ENCODE measurements at regions not wholly inside any gene's neighbourhood (a gene's known extent, or its start where the extent isn't known, plus 50 kb on each side); places are given as distances from the start of the nearest gene placed in this dataset.

DNA sequence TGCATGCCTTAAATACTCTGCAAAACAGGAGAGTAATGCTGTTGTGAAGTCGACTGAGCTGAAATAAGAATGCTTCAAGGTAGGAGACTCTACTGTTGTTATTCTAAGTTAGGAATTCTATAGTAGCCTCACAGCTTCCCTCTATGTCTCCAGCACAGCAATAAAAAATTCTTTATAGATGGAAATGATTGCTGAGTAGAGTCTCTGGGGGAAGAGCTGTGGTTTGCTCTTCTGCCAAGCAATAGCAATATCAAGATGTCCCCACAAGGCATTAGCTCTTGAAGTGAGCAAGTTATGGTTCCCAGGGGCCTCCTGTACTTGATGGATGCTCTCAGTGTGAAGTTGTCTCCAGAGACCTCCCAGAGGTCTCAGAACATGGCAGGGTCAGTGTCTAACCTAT is 880.6 kb upstream of the FRG1 start:
- TF ChIP-seq, protein P1, sequence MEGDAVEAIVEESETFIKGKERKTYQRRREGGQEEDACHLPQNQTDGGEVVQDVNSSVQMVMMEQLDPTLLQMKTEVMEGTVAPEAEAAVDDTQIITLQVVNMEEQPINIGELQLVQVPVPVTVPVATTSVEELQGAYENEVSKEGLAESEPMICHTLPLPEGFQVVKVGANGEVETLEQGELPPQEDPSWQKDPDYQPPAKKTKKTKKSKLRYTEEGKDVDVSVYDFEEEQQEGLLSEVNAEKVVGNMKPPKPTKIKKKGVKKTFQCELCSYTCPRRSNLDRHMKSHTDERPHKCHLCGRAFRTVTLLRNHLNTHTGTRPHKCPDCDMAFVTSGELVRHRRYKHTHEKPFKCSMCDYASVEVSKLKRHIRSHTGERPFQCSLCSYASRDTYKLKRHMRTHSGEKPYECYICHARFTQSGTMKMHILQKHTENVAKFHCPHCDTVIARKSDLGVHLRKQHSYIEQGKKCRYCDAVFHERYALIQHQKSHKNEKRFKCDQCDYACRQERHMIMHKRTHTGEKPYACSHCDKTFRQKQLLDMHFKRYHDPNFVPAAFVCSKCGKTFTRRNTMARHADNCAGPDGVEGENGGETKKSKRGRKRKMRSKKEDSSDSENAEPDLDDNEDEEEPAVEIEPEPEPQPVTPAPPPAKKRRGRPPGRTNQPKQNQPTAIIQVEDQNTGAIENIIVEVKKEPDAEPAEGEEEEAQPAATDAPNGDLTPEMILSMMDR (IDR thresholded peaks at IDR 0.05; ENCODE audit: unreplicated experiment): no peak
- Mint-ChIP-seq H3K4me1 (no peaks in the 10 kb centered on the region), H3K27ac (no peak overlapping the region), H3K27me3 (ENCODE audit: low read depth) (no peaks in the 10 kb centered on the region), H3K36me3 (peaks cover 5% of the 10 kb centered on the region), H3K9me3 (peaks cover 18% of the 10 kb centered on the region), H3K4me3 (no peak overlapping the region)
- DNase-seq (ENCODE audit: low spot score in 2 of 2, unreplicated experiment in 2 of 2): no peak

DNA sequence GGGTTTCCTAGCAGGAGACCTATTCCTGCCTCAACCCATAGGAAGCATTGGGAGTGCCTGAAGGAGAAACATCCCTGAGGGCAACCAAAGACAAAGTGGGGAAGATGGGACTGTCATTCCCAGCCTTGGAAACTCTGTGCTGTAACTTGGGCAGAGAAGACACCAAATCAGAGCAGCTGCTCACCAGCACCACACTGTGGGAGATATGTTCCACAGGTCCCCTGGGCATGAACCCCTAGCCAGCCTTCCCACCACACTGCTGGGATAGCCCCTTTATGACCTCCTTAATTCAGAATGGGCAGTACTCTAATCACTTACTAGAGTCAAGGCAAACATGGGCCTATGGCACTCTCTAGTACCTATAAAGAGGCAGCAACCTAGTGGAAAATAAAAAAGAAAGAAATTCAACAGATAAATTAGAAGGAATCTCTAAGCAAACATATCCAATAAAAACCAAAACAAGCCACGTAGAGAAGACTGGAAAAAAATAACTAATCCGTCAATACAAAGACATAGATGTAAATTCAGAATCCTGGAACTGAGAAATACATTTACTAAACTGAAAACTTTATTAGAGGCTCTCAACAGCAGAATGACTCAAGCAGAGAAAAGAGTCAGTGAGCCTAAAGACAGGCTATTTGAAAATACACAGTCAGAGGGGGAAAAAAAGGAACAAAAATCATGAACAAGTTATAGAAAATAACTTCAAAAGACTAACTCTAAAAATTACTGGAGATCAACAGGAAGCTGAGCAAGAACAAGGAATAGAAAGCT is 878.4 kb upstream of the FRG1 start:
- no peak overlapping the region for H3K4me3 Mint-ChIP-seq
- peaks cover 2% of the 10 kb centered on the region for H3K27me3 Mint-ChIP-seq (ENCODE audit: low read depth)
- peaks cover 18% of the 10 kb centered on the region for H3K9me3 Mint-ChIP-seq
- peaks cover 5% of the 10 kb centered on the region for H3K36me3 Mint-ChIP-seq
- H3K4me1 Mint-ChIP-seq: no peaks in the 10 kb centered on the region
- no peak overlapping the region for H3K27ac Mint-ChIP-seq
- TF ChIP-seq, protein P1 (IDR thresholded peaks at IDR 0.05; ENCODE audit: unreplicated experiment): no peak
- DNase-seq (ENCODE audit: low spot score in 2 of 2, unreplicated experiment in 2 of 2): no peak

DNA sequence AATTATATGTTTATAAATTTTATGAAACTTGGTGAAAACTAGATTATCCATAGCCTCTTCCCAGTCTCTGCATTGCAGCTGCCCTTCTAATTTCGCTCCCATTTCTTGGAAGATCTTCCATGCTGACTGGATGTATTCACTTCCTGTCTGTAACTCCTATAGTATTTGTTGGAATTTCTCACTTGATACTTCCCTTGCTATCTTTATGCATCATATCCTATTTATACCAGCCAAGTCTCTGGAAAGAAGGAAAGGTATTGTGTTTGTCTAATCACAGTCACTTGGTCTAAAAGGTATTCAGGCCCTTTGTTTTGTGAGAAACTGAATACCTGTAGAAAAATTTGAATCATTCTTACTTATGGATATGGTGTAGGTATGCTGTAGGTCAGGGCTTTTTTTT is 870.9 kb upstream of the FRG1 start:
- peaks cover 3% of the 10 kb centered on the region for H3K4me1 Mint-ChIP-seq
- no peaks in the 10 kb centered on the region for H3K36me3 Mint-ChIP-seq
- no peak overlapping the region for H3K27ac Mint-ChIP-seq
- DNase-seq (ENCODE audit: low spot score in 2 of 2, unreplicated experiment in 2 of 2): no peak
- TF ChIP-seq, protein P1 (IDR thresholded peaks at IDR 0.05; ENCODE audit: unreplicated experiment): no peak
- no peak overlapping the region for H3K4me3 Mint-ChIP-seq
- peaks cover under 1% of the 10 kb centered on the region for H3K9me3 Mint-ChIP-seq
- H3K27me3 Mint-ChIP-seq (ENCODE audit: low read depth): peaks cover 2% of the 10 kb centered on the region

DNA sequence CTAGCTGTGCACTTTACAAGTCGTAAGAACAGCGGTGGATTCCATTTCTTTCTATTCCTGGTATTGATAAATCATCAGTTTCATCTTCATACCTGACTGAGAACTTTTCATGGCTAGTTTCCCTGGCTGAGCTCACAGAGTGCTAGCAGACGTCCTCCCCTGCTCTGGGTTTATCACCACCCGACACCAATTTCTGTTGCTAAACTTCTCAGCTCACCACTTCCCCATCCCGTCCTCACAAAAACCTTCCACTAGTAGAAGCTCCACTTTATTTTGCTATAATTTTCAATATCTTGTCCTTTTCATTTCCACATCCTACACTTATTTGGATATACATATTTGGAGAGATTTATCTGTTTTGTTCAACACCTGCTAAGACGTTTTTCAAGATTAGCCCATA is 869.4 kb upstream of the FRG1 start:
- Mint-ChIP-seq H3K36me3 (no peaks in the 10 kb centered on the region), H3K4me1 (peaks cover 3% of the 10 kb centered on the region), H3K27me3 (ENCODE audit: low read depth) (peaks cover 2% of the 10 kb centered on the region), H3K27ac (no peak overlapping the region), H3K4me3 (no peak overlapping the region), H3K9me3 (peaks cover 7% of the 10 kb centered on the region)
- DNase-seq (ENCODE audit: low spot score in 2 of 2, unreplicated experiment in 2 of 2): no peak
- TF ChIP-seq, protein P1 (IDR thresholded peaks at IDR 0.05; ENCODE audit: unreplicated experiment): no peak

DNA sequence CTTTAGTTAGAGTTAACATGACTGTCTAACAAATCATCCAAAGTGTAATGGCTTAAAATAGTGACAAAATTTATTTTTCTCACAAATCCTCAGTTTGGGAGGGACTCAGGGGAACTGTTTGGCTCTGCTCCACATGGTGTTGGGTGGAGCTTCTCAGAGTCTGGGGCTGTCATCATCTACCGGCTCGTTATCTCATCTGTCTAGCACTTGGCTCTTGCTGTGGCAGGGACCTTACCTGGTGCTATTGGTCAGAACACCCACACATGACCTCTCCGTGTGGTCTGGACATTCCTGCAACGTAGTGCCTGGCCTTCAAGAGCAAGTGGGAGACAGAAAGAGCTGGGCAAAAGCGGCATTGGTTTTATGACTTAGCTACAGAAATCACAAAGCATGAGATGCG is 866.9 kb upstream of the FRG1 start:
- no peak overlapping the region for H3K27ac Mint-ChIP-seq
- no peak for DNase-seq (ENCODE audit: low spot score in 2 of 2, unreplicated experiment in 2 of 2)
- H3K36me3 Mint-ChIP-seq: no peaks in the 10 kb centered on the region
- H3K9me3 Mint-ChIP-seq: peaks cover 11% of the 10 kb centered on the region
- TF ChIP-seq, protein P1 (IDR thresholded peaks at IDR 0.05; ENCODE audit: unreplicated experiment): no peak
- peaks cover 3% of the 10 kb centered on the region for H3K4me1 Mint-ChIP-seq
- H3K4me3 Mint-ChIP-seq: no peak overlapping the region
- H3K27me3 Mint-ChIP-seq (ENCODE audit: low read depth): no peaks in the 10 kb centered on the region
